SK-N-SH (cell line): ENCODE measurements at regions not wholly inside any gene's neighbourhood (a gene's known extent, or its start where the extent isn't known, plus 50 kb on each side); places are given as distances from the start of the nearest gene placed in this dataset.

Source experiments
- CTCF ChIA-PET: fragments of 300-600, 350-600 bp; formaldehyde crosslinking; extraction: SDS; loops from one replicate; lab custom pipeline; 2021; lab: Yijun Ruan, JAX
- POLR2A ChIA-PET: fragments of 350-600 bp; sonication (Branson Sonifier 250); formaldehyde crosslinking; extraction: SDS; loops from one replicate; lab custom pipeline; 2020; ENCODE audit warnings: antibody characterized with exemption, inconsistent platforms; lab: Yijun Ruan, JAX
- DNase-seq: peaks from one replicate; pipeline ENCODE4 v3.0.0; 2012
- H2AFZ ChIP-seq: fragments of 200-600 bp; sonication (generic); 2 replicates; pipeline ENCODE4 v1.8.1; 2016; ENCODE audit warnings: antibody characterized with exemption, mild to moderate bottlenecking, low read depth
- H3F3A ChIP-seq: fragments of 200-600 bp; sonication (generic); replicated peaks from 2 replicates; pipeline ENCODE3; 2016; ENCODE audit warnings: antibody characterized with exemption, mild to moderate bottlenecking; ENCODE audit not compliant: insufficient read depth
- H3K27ac ChIP-seq, 2 experiments: fragments of 200-500 bp in 1 of 2; fragments of 200-600 bp in 1 of 2; sonication (Bioruptor generic) in 1 of 2; sonication (generic), shearing (Covaris generic) in 1 of 2; 2 replicates each; pipeline versions ENCODE4 v1.5.1 to v1.6.1; 2014 to 2016; ENCODE audit warnings: low read depth in 2 of 2, inconsistent platforms in 1 of 2, low read length in 1 of 2, mild to moderate bottlenecking in 1 of 2, mixed read lengths in 1 of 2
- H3K27me3 ChIP-seq: fragments of 200-600 bp; sonication (generic), shearing (Covaris generic); 2 replicates; pipeline ENCODE4 v1.6.1; 2016; ENCODE audit warnings: mixed run types; ENCODE audit not compliant: insufficient read depth
- H3K36me3 ChIP-seq, 2 experiments: fragments of 200-500 bp in 1 of 2; fragments of 200-600 bp in 1 of 2; sonication (Bioruptor generic) in 1 of 2; sonication (generic) in 1 of 2; replicated peaks in 1 of 2; 2 replicates each; pipeline versions ENCODE3 to v1.5.1; 2014 to 2016; ENCODE audit warnings: low read length in 1 of 2, mild to moderate bottlenecking in 1 of 2; ENCODE audit not compliant: insufficient read depth in 2 of 2, control insufficient read depth in 1 of 2
- H3K4me1 ChIP-seq, 2 experiments: fragments of 200-500 bp in 1 of 2; fragments of 200-600 bp in 1 of 2; sonication (Bioruptor generic) in 1 of 2; sonication (generic), shearing (Covaris generic) in 1 of 2; 2 replicates each; pipeline versions ENCODE4 v1.5.1 to v1.6.1; 2014 to 2016; ENCODE audit warnings: low read depth in 1 of 2, low read length in 1 of 2, mixed run types in 1 of 2; ENCODE audit not compliant: insufficient read depth in 2 of 2, control insufficient read depth in 1 of 2
- H3K4me2 ChIP-seq: fragments of 200-600 bp; sonication (generic), shearing (Covaris generic); 2 replicates; pipeline ENCODE4 v1.6.1; 2017; ENCODE audit warnings: mixed run types
- H3K4me3 ChIP-seq, 2 experiments: fragments of 200-500 bp in 1 of 2; fragments of 200-600 bp in 1 of 2; sonication (Bioruptor generic) in 1 of 2; sonication (generic), shearing (Covaris generic) in 1 of 2; 2 replicates each; pipeline versions ENCODE4 v1.5.1 to v1.8.1; 2014 to 2016; ENCODE audit warnings: low read depth in 2 of 2, inconsistent platforms in 1 of 2, low read length in 1 of 2, mild to moderate bottlenecking in 1 of 2, mixed read lengths in 1 of 2, moderate library complexity in 1 of 2
- H3K79me2 ChIP-seq: fragments of 200-600 bp; sonication (generic); 2 replicates; pipeline ENCODE4 v1.8.1; 2017; ENCODE audit warnings: mild to moderate bottlenecking; ENCODE audit not compliant: insufficient read depth
- H3K9ac ChIP-seq: fragments of 200-600 bp; sonication (generic); 2 replicates; pipeline ENCODE4 v1.6.1; 2017; ENCODE audit warnings: mixed run types
- H3K9me2 ChIP-seq: fragments of 200-600 bp; sonication (generic); 2 replicates; pipeline ENCODE4 v1.6.1; 2017; ENCODE audit warnings: mixed run types
- H3K9me3 ChIP-seq: fragments of 200-600 bp; sonication (generic); 2 replicates; pipeline ENCODE4 v1.6.1; 2017; ENCODE audit warnings: mixed run types, mild to moderate bottlenecking, moderate library complexity
- H4K20me1 ChIP-seq: fragments of 200-600 bp; sonication (generic); 2 replicates; pipeline ENCODE4 v1.6.1; 2017; ENCODE audit warnings: mild to moderate bottlenecking, mixed run types; ENCODE audit not compliant: insufficient read depth
- CTCF ChIP-seq: fragments of 200-600 bp; sonication (generic); IDR thresholded peaks from 2 replicates; pipeline ENCODE4 v1.6.1; 2017; ENCODE audit warnings: antibody characterized with exemption, mild to moderate bottlenecking, moderate library complexity
- ELF1 ChIP-seq: IDR thresholded peaks from 2 replicates; pipeline ENCODE4 v1.4.0; 2012
- FOXM1 ChIP-seq: IDR thresholded peaks from 2 replicates; pipeline ENCODE4 v1.4.0; 2012; ENCODE audit warnings: low read depth, mild to moderate bottlenecking
- GATA2 ChIP-seq: sonication (generic); formaldehyde crosslinking; IDR thresholded peaks from 2 replicates; pipeline ENCODE4 v1.5.0; 2020; ENCODE audit warnings: mild to moderate bottlenecking, missing genetic modification reagents
- IRF3 ChIP-seq: fragments of 150-350 bp; IDR thresholded peaks from 2 replicates; pipeline ENCODE4 v1.6.1; 2016; ENCODE audit warnings: mild to moderate bottlenecking, low read depth, low read length
- JUND ChIP-seq: IDR thresholded peaks from 2 replicates; pipeline ENCODE4 v1.4.0; 2012
- MAX ChIP-seq: IDR thresholded peaks from 2 replicates; pipeline ENCODE4 v1.4.0; 2012; ENCODE audit warnings: low read depth
- MEF2A ChIP-seq: IDR thresholded peaks from 2 replicates; pipeline ENCODE4 v1.4.0; 2012; ENCODE audit warnings: low read depth, borderline replicate concordance
- PBX3 ChIP-seq: IDR thresholded peaks from 2 replicates; pipeline ENCODE4; 2012
- POLR2AphosphoS5 ChIP-seq: IDR thresholded peaks from 2 replicates; pipeline ENCODE4 v1.6.1; 2012; ENCODE audit warnings: low read depth, low read length
- RCOR1 ChIP-seq: fragments of 150-350 bp; IDR thresholded peaks from 2 replicates; pipeline ENCODE4 v1.6.1; 2017; ENCODE audit warnings: antibody characterized with exemption, low read length
- REST ChIP-seq: IDR thresholded peaks from 2 replicates; pipeline ENCODE4 v1.6.1; 2012; ENCODE audit warnings: mild to moderate bottlenecking, low read depth, low read length, moderate library complexity
- RFX5 ChIP-seq: IDR thresholded peaks from 2 replicates; pipeline ENCODE4 v1.6.1; 2012; ENCODE audit warnings: mild to moderate bottlenecking, improper control_type of control experiment, low read length
- SMC3 ChIP-seq: IDR thresholded peaks from 2 replicates; pipeline ENCODE4 v1.6.1; 2012; ENCODE audit warnings: low read depth, low read length, improper control_type of control experiment
- TAF1 ChIP-seq: IDR thresholded peaks from 2 replicates; pipeline ENCODE4 v1.6.1; 2012; ENCODE audit warnings: low read depth, mild to moderate bottlenecking, low read length, moderate library complexity, borderline replicate concordance
- TCF12 ChIP-seq: IDR thresholded peaks from 2 replicates; pipeline ENCODE4 v1.4.0; 2012
- TEAD4 ChIP-seq: IDR thresholded peaks from 2 replicates; pipeline ENCODE4 v1.4.0; 2012; ENCODE audit warnings: mild to moderate bottlenecking, borderline replicate concordance; ENCODE audit not compliant: insufficient read depth
- USF1 ChIP-seq: IDR thresholded peaks from 2 replicates; pipeline ENCODE4 v1.4.0; 2012; ENCODE audit warnings: low read depth, borderline replicate concordance
- YY1 ChIP-seq: IDR thresholded peaks from 2 replicates; pipeline ENCODE4 v1.4.0; 2012; ENCODE audit warnings: low read depth, mild to moderate bottlenecking
- ZBTB33 ChIP-seq: IDR thresholded peaks from 2 replicates; pipeline ENCODE4 v1.4.0; 2012; ENCODE audit warnings: low read depth, borderline replicate concordance
- WGBS: methylation state at CpG from one replicate; pipeline ENCODE4 v1.1.6; 2017; ENCODE audit warnings: low lambda C conversion rate; 5-methylcytosine and 5-hydroxymethylcytosine counted together

- no peak for TF ChIP-seq ZBTB33
- TF ChIP-seq CTCF: no peak
- no peak for TF ChIP-seq TCF12
- no peak for TF ChIP-seq MAX
- no peak for TF ChIP-seq USF1
These were observed 396.5 kb upstream of the PMFBP1 start (continued) for GRCh38 chr16:72568502-72568901.

- Histone ChIP-seq H3K79me2 (no peaks in the 10 kb centered on the region), H3K9me3 (no peaks in the 10 kb centered on the region), H2AFZ (no peak overlapping the region), H3K4me3 (no peak overlapping the region), H3F3A (no peaks in the 10 kb centered on the region), H3K36me3 (no peaks in the 10 kb centered on the region), H4K20me1 (no peaks in the 10 kb centered on the region), H3K27ac (no peak overlapping the region), H3K4me2 (no peak overlapping the region), H3K9ac (no peak overlapping the region), H3K9me2 (no peaks in the 10 kb centered on the region), H3K4me1 (no peaks in the 10 kb centered on the region), H3K27me3 (no peaks in the 10 kb centered on the region)
- ChIA-PET CTCF (no interaction called here), POLR2A (no interaction called here)
- 60% methylated on average over 1 of the region's 1 CpG for WGBS
- DNase-seq: no peak
- TF ChIP-seq TEAD4 (no peak), YY1 (no peak), SMC3 (no peak), PBX3 (no peak), RCOR1 (no peak), REST (no peak), ELF1 (no peak), MEF2A (no peak), POLR2AphosphoS5 (no peak), IRF3 (no peak), JUND (no peak), RFX5 (no peak), TAF1 (no peak), MAX (no peak), GATA2 (CRISPR knock-in tag) (no peak), FOXM1 (no peak)
These were observed 394.2 kb upstream of the PMFBP1 start for GRCh38 chr16:72566174-72566573.
